SJSA1 (cell line): ENCODE measurements at regions not wholly inside any gene's neighbourhood (a gene's known extent, or its start where the extent isn't known, plus 50 kb on each side); places are given as distances from the start of the nearest gene placed in this dataset.

Experiments
- DNase-seq, 2 experiments: peaks; one replicate each; pipeline ENCODE4 v3.0.0-alpha.2; 2015 to 2020; ENCODE audit warnings: low spot score in 2 of 2, low read depth in 1 of 2
- H3K27ac ChIP-seq: fragments of 250-450 bp; sonication (Bioruptor Pico); 2 replicates; pipeline ENCODE4 v1.5.1; 2020; ENCODE audit warnings: mild to moderate bottlenecking, moderate library complexity
- H3K27me3 ChIP-seq: fragments of 250-450 bp; sonication (Bioruptor Pico); replicated peaks from 2 replicates; pipeline ENCODE4 v1.5.1; 2020; ENCODE audit warnings: mild to moderate bottlenecking, moderate library complexity
- H3K36me3 ChIP-seq: fragments of 250-450 bp; sonication (Bioruptor Pico); 2 replicates; pipeline ENCODE4 v1.5.1; 2020; ENCODE audit warnings: mild to moderate bottlenecking
- H3K4me1 ChIP-seq: fragments of 250-450 bp; sonication (Bioruptor Pico); replicated peaks from 2 replicates; pipeline ENCODE4 v1.6.1; 2021; ENCODE audit warnings: mild to moderate bottlenecking
- H3K4me3 ChIP-seq: fragments of 250-450 bp; sonication (Bioruptor Pico); 2 replicates; pipeline ENCODE4 v1.5.1; 2020; ENCODE audit warnings: mild to moderate bottlenecking
- H3K9me3 ChIP-seq: fragments of 250-450 bp; sonication (Bioruptor Pico); replicated peaks from 2 replicates; pipeline ENCODE4 v1.5.1; 2020; ENCODE audit warnings: mild to moderate bottlenecking

DNA sequence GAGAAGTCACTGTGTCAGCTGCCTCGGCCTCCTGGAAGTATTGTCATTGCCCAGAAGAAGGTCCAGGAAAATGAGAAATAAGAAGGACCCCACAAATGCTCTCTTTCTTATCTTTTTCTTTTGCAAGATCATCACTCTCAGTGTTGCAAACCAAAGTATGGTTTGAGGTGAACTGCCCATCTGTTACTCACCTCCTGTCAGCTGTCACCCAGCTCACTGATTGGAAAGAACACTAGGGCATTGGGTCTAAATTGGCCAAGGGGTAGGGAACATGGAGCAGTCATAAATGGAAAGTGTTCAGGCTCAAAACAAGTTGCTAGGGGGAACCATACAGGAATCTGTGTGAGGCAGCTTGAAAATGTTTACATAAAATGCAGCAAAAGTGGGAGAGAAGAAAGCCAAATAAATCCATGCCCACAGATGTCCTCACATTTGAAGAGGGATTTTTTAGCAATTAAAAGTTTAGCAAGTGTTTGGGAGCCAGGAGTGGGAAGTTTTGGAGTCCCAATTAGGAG, 431.2 kb upstream of the THBS1 start:
- Histone ChIP-seq H3K4me3 (no peak overlapping the region), H3K4me1 (peaks cover 11% of the 10 kb centered on the region), H3K9me3 (no peaks in the 10 kb centered on the region), H3K27ac (no peak overlapping the region), H3K36me3 (no peaks in the 10 kb centered on the region), H3K27me3 (no peaks in the 10 kb centered on the region)
- no peak for DNase-seq

DNA sequence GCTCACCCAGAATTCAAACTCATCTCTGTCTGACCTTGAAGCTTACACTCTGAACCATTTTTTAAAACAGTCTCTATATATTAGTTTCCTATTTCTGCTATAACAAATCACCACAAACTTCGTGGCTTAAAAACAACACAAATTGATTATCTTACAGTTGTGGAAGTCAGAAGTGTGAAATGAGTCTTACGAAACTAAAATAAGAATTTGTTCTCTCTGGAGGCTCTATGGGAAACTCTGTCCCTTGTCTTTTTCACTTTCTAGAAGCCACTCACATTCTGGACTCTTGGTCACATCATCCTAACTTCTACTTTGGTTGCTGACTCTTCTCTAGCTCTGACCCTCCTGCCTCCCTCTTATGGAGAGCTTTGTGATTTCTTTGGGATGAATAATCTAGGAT, 429.3 kb upstream of the THBS1 start:
- no peaks in the 10 kb centered on the region for H3K27me3 ChIP-seq
- no peak overlapping the region for H3K4me3 ChIP-seq
- no peak for DNase-seq
- no peaks in the 10 kb centered on the region for H3K9me3 ChIP-seq
- no peaks in the 10 kb centered on the region for H3K36me3 ChIP-seq
- H3K4me1 ChIP-seq: peaks cover 13% of the 10 kb centered on the region
- H3K27ac ChIP-seq: no peak overlapping the region

GRCh38 chr15:39153058-39153714, 427.7 kb upstream of the THBS1 start:
- peaks cover 13% of the 10 kb centered on the region for H3K4me1 ChIP-seq
- DNase-seq: no peak
- H3K27ac ChIP-seq: no peak overlapping the region
- H3K27me3 ChIP-seq: no peaks in the 10 kb centered on the region
- H3K4me3 ChIP-seq: no peak overlapping the region
- no peaks in the 10 kb centered on the region for H3K36me3 ChIP-seq
- H3K9me3 ChIP-seq: no peaks in the 10 kb centered on the region

DNA sequence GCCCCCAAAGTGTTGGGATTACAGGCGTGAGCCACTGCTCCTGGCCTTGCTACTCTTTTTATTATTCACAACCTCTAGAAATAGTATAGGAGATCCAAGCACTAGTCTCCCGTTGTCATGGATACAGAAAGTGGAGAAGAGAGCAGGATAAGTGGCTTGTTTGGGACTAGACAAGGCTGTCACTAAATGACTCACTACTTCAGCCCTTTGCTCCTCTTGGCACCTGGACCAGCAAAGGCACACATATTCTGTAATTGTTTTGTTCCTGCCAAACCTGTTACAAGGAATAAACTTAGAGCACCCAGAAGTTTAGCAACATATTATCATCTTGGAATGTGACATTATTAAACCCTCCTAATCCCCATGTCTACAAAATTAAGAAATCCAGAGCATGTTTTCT, 427.2 kb upstream of the THBS1 start:
- Histone ChIP-seq H3K27me3 (no peaks in the 10 kb centered on the region), H3K4me1 (peaks cover 13% of the 10 kb centered on the region), H3K27ac (no peak overlapping the region), H3K4me3 (no peak overlapping the region), H3K9me3 (no peaks in the 10 kb centered on the region), H3K36me3 (no peaks in the 10 kb centered on the region)
- DNase-seq: no peak

DNA sequence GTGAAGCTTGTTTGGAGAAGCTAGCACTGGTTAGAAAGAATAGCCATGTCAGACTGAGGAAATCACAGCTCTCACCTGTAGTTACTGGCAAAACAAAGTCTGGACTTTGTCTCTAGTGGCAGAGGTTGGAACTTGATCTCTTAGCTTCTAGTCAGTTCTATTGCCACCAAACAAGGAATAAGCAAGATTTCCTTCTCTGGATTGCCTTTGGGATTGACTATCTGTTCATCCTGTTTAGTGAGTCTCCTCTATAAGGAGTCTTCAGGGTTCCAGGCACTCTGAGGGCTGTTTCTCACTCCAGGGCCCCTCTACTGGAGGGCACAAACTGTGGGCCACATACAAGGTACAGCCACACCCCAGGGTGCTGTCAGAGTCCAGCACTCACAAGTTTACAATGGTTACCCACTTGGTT, 426.6 kb upstream of the THBS1 start:
- Histone ChIP-seq H3K9me3 (no peaks in the 10 kb centered on the region), H3K4me1 (peaks cover 13% of the 10 kb centered on the region), H3K4me3 (no peak overlapping the region), H3K36me3 (no peaks in the 10 kb centered on the region), H3K27ac (peak overlapping the region; percentile 20; the same call in 1 of the 2 replicates), H3K27me3 (no peaks in the 10 kb centered on the region)
- no peak for DNase-seq

DNA sequence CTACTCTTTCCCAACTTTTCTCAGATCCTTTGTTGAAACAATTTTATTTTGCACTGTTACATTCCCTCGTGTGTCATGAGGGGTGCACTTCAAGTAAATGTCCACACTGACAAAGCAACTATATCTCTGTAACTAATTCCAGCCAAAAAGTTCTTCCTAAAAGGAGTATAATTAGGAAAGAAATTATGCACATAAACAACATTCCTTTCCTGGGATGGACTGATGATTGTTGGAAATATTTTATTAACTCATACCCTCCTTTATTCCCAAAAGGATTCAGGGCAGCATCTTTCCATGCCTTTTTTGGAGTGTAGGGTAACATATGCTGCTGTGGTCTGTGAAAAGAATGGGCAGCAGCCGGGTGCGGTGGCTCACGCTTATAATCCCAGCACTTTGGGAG, 426.1 kb upstream of the THBS1 start:
- H3K36me3 ChIP-seq: no peaks in the 10 kb centered on the region
- no peak overlapping the region for H3K4me3 ChIP-seq
- H3K9me3 ChIP-seq: no peaks in the 10 kb centered on the region
- DNase-seq: peak in 1 of 2 experiments; percentile 39
- H3K27me3 ChIP-seq: no peaks in the 10 kb centered on the region
- peak overlapping the region; percentile 20; the same call in 1 of the 2 replicates for H3K27ac ChIP-seq
- H3K4me1 ChIP-seq: peaks cover 13% of the 10 kb centered on the region

- Histone ChIP-seq H3K27ac (no peak overlapping the region), H3K9me3 (no peaks in the 10 kb centered on the region), H3K36me3 (no peaks in the 10 kb centered on the region), H3K4me1 (peaks cover 13% of the 10 kb centered on the region), H3K4me3 (no peak overlapping the region), H3K27me3 (no peaks in the 10 kb centered on the region)
- no peak for DNase-seq
Observed at GRCh38 chr15:39156166-39156565, 424.7 kb upstream of the THBS1 start.

GRCh38 chr15:39156646-39157250, 424.1 kb upstream of the THBS1 start:
- no peak for DNase-seq
- Histone ChIP-seq H3K4me1 (peaks cover 13% of the 10 kb centered on the region), H3K36me3 (no peaks in the 10 kb centered on the region), H3K9me3 (no peaks in the 10 kb centered on the region), H3K27me3 (no peaks in the 10 kb centered on the region), H3K27ac (no peak overlapping the region), H3K4me3 (no peak overlapping the region)

DNA sequence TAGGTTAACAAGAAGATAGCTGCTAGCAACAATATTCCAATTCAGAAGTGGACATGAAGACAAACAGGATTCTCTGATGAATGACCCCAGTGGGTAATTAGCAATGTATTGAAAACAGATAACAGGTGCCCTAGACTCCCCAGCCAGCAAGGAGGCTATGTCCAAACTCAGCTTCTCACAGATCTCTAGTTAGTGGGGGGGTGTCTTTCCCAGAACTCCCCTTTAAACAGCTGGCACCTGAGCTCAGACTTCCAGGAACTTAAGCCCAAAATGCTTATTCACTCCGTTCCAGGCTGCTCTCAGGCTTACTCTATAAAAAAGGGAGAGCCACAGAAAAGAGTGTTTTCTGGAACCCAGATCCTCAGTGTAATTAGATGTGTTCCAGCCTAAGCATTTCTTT, 423.0 kb upstream of the THBS1 start:
- Histone ChIP-seq H3K27me3 (no peaks in the 10 kb centered on the region), H3K4me1 (peaks cover 13% of the 10 kb centered on the region), H3K4me3 (no peak overlapping the region), H3K36me3 (no peaks in the 10 kb centered on the region), H3K27ac (no peak overlapping the region), H3K9me3 (no peaks in the 10 kb centered on the region)
- DNase-seq: no peak

DNA sequence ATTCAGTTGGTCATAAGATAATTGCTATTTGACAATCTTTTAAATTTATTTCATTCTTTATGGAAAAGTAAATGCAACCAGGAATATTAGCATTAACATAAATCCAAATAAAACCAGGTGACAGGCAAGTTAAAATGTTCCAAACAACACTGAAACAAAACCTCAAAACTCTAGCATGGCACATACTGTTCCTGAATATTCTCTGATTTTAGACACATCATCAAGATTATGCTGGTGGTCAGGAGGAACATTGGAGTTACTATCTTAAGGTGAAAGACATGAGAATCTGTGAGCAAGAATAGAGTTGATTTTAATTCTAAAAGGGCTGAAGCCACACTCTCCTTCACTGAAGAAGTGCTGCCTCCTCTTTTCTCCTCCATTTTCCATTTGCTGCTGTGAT, 421.0 kb upstream of the THBS1 start:
- H3K4me3 ChIP-seq: no peak overlapping the region
- DNase-seq: no peak
- H3K9me3 ChIP-seq: no peaks in the 10 kb centered on the region
- H3K36me3 ChIP-seq: no peaks in the 10 kb centered on the region
- no peaks in the 10 kb centered on the region for H3K27me3 ChIP-seq
- no peak overlapping the region for H3K27ac ChIP-seq
- H3K4me1 ChIP-seq: peaks cover 5% of the 10 kb centered on the region

- Histone ChIP-seq H3K27ac (no peak overlapping the region), H3K36me3 (no peaks in the 10 kb centered on the region), H3K27me3 (no peaks in the 10 kb centered on the region), H3K4me3 (no peak overlapping the region), H3K9me3 (no peaks in the 10 kb centered on the region), H3K4me1 (no peaks in the 10 kb centered on the region)
- DNase-seq: no peak
Observed at GRCh38 chr15:39161096-39161495, 419.8 kb upstream of the THBS1 start.

GRCh38 chr15:39165020-39165706, 415.7 kb upstream of the THBS1 start:
- Histone ChIP-seq H3K9me3 (no peaks in the 10 kb centered on the region), H3K27me3 (no peaks in the 10 kb centered on the region), H3K27ac (no peak overlapping the region), H3K36me3 (no peaks in the 10 kb centered on the region), H3K4me3 (no peak overlapping the region), H3K4me1 (no peaks in the 10 kb centered on the region)
- DNase-seq: no peak

DNA sequence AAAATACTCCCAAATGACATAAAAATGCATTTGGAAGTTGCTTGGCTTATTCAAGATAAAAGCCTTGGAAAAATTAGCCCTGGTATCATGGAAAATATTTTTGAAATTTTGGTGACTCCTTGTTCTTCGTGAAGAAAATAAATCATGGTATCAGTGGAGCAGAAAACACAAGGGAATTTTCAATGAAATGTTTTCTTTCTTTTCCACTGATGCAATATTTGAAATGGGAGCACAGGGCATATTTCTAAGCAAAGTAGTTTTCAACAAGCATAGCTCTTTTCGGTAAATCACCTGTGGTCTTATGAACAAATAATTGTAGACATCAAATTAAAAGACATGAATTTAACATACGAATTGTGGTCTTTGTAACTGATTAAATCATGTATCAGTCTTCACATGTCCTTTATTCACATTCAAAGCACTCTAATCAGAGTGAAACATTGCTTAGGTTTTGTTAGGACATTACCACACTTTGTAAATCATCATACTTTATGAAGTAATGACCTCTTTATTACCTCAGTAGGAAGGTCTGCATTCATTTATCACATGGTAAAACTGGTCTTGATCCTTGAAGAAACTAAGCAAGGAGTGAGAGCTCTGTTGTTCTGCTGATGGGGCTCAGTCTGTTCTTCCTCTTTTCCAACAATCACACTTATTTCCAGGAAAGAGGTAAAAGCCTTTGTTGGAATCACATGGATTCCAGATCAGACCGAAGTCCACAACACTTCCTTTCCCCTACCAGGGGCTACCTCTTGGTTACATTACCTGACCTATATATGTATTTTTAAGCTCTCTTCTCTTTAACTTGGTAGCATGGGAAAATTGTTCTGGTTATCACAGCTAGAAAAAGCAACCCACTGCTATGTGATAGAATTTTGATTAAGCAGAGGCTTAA, 413.5 kb upstream of the THBS1 start:
- no peak overlapping the region for H3K4me3 ChIP-seq
- no peak for DNase-seq
- no peaks in the 10 kb centered on the region for H3K9me3 ChIP-seq
- peaks cover 10% of the 10 kb centered on the region for H3K4me1 ChIP-seq
- H3K27ac ChIP-seq: no peak overlapping the region
- no peaks in the 10 kb centered on the region for H3K27me3 ChIP-seq
- H3K36me3 ChIP-seq: no peaks in the 10 kb centered on the region
